Astrocyte (in vitro differentiated cells and primary cell): ENCODE measurements at regions not wholly inside any gene's neighbourhood (a gene's known extent, or its start where the extent isn't known, plus 50 kb on each side); places are given as distances from the start of the nearest gene placed in this dataset.

Experiments
- EZH2 ChIP-seq: IDR thresholded peaks from 2 replicates; pipeline ENCODE4 v1.6.1; 2012; ENCODE audit warnings: mild to moderate bottlenecking, low read length, inconsistent platforms; ENCODE audit not compliant: insufficient read depth
- TF ChIP-seq, protein P1 (sequence below): IDR thresholded peaks from 2 replicates; pipeline ENCODE4 v1.5.1; 2011; ENCODE audit warnings: low read depth, mild to moderate bottlenecking, inconsistent platforms, low read length, moderate library complexity; ENCODE audit not compliant: insufficient read depth

DNA sequence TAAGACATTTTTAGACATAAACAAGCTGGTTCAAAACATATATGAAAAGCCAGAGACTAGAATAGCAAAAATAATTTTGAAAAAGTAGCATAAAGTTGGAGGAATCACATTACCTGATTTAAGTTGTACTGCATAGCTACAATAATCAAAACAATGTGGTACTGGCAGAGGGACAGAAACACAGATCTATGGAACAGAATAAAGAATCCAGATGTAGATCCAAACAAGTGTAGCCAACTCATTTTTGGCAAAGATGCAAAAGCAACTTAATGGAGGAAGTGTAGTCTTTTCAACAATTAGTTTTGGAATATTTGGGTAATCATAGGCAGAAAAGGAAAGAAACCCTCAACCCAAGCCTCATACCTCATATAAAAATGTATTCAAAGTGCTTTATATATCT, 278.7 kb upstream of the ZNF521 start:
- TF ChIP-seq, protein P1, sequence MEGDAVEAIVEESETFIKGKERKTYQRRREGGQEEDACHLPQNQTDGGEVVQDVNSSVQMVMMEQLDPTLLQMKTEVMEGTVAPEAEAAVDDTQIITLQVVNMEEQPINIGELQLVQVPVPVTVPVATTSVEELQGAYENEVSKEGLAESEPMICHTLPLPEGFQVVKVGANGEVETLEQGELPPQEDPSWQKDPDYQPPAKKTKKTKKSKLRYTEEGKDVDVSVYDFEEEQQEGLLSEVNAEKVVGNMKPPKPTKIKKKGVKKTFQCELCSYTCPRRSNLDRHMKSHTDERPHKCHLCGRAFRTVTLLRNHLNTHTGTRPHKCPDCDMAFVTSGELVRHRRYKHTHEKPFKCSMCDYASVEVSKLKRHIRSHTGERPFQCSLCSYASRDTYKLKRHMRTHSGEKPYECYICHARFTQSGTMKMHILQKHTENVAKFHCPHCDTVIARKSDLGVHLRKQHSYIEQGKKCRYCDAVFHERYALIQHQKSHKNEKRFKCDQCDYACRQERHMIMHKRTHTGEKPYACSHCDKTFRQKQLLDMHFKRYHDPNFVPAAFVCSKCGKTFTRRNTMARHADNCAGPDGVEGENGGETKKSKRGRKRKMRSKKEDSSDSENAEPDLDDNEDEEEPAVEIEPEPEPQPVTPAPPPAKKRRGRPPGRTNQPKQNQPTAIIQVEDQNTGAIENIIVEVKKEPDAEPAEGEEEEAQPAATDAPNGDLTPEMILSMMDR, result no peak
- TF ChIP-seq EZH2, result no peak
